ENCODE measurements at regions not wholly inside any gene's neighbourhood (a gene's known extent, or its start where the extent isn't known, plus 50 kb on each side); places are given as distances from the start of the nearest gene placed in this dataset.

DNA sequence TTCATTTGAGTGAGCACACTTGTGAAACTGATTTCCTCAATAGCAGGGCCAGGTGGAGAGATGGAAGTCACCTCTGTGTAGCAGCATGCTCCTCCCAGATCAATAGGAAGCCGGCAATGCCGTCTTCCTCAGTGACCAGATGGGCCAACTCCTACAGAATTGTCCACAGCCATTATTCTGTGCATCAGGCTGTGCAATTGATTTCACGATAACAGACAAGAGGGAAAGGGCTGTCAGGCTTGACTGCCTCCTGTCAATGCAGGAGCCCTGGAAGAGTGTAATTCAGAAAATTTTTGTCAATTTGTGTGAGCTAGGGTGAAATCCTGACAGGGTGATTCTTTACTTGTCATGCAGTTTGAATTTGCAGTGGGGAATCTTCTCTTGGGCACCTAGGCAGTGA is 838.4 kb upstream of the NUDT12 start:
- TF ChIP-seq CTCF (IDR thresholded peaks at IDR 0.05; ENCODE audit: borderline replicate concordance): no peak
- intact Hi-C loops (cut with micrococcal nuclease): no loop called here
- no peaks in the 10 kb centered on the region for H3K27me3 ChIP-seq (ENCODE audit: low read depth)
- peaks cover 26% of the 10 kb centered on the region for H3K9me3 ChIP-seq (replicated peaks)
- H3K27ac ChIP-seq (replicated peaks): no peak overlapping the region
- DNase-seq: no peak
- no peaks in the 10 kb centered on the region for H3K36me3 ChIP-seq
- no peaks in the 10 kb centered on the region for H3K4me1 ChIP-seq
- no peak overlapping the region for H3K4me3 ChIP-seq

- intact Hi-C loops (cut with micrococcal nuclease): no loop called here
- Histone ChIP-seq H3K36me3 (no peaks in the 10 kb centered on the region), H3K4me3 (no peak overlapping the region), H3K27ac (replicated peaks) (no peak overlapping the region), H3K27me3 (ENCODE audit: low read depth) (no peaks in the 10 kb centered on the region), H3K4me1 (no peaks in the 10 kb centered on the region), H3K9me3 (replicated peaks) (peaks cover 20% of the 10 kb centered on the region)
- TF ChIP-seq CTCF (IDR thresholded peaks at IDR 0.05; ENCODE audit: borderline replicate concordance): no peak
- no peak for DNase-seq
These were observed 823.3 kb upstream of the NUDT12 start for GRCh38 chr5:104385906-104386305.

DNA sequence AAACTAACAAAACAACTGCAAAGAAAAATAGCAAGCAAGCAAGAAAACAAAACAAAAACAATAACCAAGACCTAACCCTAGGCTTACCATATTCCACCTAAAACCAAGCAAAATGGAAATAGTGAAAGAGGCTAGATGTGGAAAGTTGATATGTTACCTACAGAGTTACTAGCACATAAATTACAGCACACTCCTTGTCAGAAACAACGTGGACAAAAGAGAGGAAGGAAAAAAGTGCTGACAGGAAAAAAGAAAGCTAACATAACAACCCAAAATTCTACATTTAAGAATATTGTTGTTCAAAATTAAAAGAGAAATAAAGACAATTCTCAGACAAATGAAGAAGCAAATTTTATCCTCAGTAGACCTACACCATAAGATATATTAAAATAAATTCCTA is 812.8 kb upstream of the NUDT12 start:
- Histone ChIP-seq H3K4me3 (no peak overlapping the region), H3K27ac (replicated peaks) (no peak overlapping the region), H3K4me1 (no peaks in the 10 kb centered on the region), H3K27me3 (ENCODE audit: low read depth) (no peaks in the 10 kb centered on the region), H3K36me3 (no peaks in the 10 kb centered on the region), H3K9me3 (replicated peaks) (no peaks in the 10 kb centered on the region)
- intact Hi-C loops (cut with micrococcal nuclease): no loop called here
- no peak for TF ChIP-seq CTCF (IDR thresholded peaks at IDR 0.05; ENCODE audit: borderline replicate concordance)
- no peak for DNase-seq

DNA sequence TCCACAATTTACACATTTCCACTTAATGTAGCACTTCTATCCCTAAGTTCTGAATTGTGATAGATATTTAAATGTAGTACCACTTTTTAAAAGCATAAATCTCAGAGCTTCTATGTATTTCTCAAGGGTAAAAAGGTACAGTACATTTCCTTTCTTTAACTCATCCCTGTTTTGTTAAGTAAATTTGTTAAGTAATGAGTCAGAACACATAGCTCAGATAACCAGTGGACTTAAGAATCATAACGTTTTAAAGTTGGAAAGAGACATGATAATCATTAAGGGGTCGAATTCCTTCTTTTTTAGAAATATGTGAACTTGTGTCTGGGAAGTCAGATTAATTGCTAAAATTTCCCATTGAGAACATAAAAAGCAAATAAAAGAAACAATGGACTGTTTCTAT is 810.2 kb upstream of the NUDT12 start:
- no peaks in the 10 kb centered on the region for H3K36me3 ChIP-seq
- H3K27me3 ChIP-seq (ENCODE audit: low read depth): no peaks in the 10 kb centered on the region
- no peaks in the 10 kb centered on the region for H3K4me1 ChIP-seq
- no peak for TF ChIP-seq CTCF (IDR thresholded peaks at IDR 0.05; ENCODE audit: borderline replicate concordance)
- DNase-seq: no peak
- no peak overlapping the region for H3K4me3 ChIP-seq
- H3K27ac ChIP-seq (replicated peaks): no peak overlapping the region
- H3K9me3 ChIP-seq (replicated peaks): peaks cover 2% of the 10 kb centered on the region
- intact Hi-C loops (cut with micrococcal nuclease): no loop called here

- Histone ChIP-seq H3K27me3 (ENCODE audit: low read depth) (no peaks in the 10 kb centered on the region), H3K36me3 (no peaks in the 10 kb centered on the region), H3K27ac (replicated peaks) (no peak overlapping the region), H3K4me1 (no peaks in the 10 kb centered on the region), H3K4me3 (no peak overlapping the region), H3K9me3 (replicated peaks) (peaks cover 3% of the 10 kb centered on the region)
- no peak for DNase-seq
- no peak for TF ChIP-seq CTCF (IDR thresholded peaks at IDR 0.05; ENCODE audit: borderline replicate concordance)
- intact Hi-C loops (cut with micrococcal nuclease): no loop called here
These were observed 809.8 kb upstream of the NUDT12 start for GRCh38 chr5:104372376-104372775.

GRCh38 chr5:104370523-104370922 is 807.9 kb upstream of the NUDT12 start:
- intact Hi-C loops (cut with micrococcal nuclease): no loop called here
- no peak for DNase-seq
- Histone ChIP-seq H3K36me3 (no peaks in the 10 kb centered on the region), H3K4me3 (no peak overlapping the region), H3K4me1 (no peaks in the 10 kb centered on the region), H3K27ac (replicated peaks) (no peak overlapping the region), H3K27me3 (ENCODE audit: low read depth) (no peaks in the 10 kb centered on the region), H3K9me3 (replicated peaks) (peaks cover 3% of the 10 kb centered on the region)
- no peak for TF ChIP-seq CTCF (IDR thresholded peaks at IDR 0.05; ENCODE audit: borderline replicate concordance)

Measured in left ventricle myocardium inferior (tissue), 1 donor.